ENCODE measurements at regions not wholly inside any gene's neighbourhood (a gene's known extent, or its start where the extent isn't known, plus 50 kb on each side); places are given as distances from the start of the nearest gene placed in this dataset.

GRCh38 chr4:180292339-180292738 is 1950.9 kb upstream of the TENM3 start:
- intact Hi-C loops (cut with micrococcal nuclease; ENCODE audit: unreplicated experiment), result no loop called here
- Histone ChIP-seq H3K9me3 (replicated peaks; ENCODE audit: control insufficient read depth, insufficient read depth, low read length) (no peaks in the 10 kb centered on the region; the same call in 2 of the 3 replicates), H3K4me1 (ENCODE audit: control insufficient read depth, insufficient read depth, low read length) (no peaks in the 10 kb centered on the region), H3K27me3 (replicated peaks in 1 of 2; ENCODE audit: control insufficient read depth in 2 of 2, insufficient read depth in 2 of 2, low read length in 1 of 2) (no peaks in the 10 kb centered on the region), H3K9ac (ENCODE audit: control insufficient read depth, insufficient read depth, low read length) (no peak overlapping the region), H3K27ac (ENCODE audit: control insufficient read depth, insufficient read depth) (no peak overlapping the region), H3K4me3 (no peak overlapping the region), H3K79me2 (ENCODE audit: control insufficient read depth, insufficient read depth, low read length) (no peaks in the 10 kb centered on the region), H3K4me2 (ENCODE audit: control insufficient read depth, insufficient read depth) (no peak overlapping the region), H4K20me1 (ENCODE audit: control insufficient read depth, insufficient read depth) (no peaks in the 10 kb centered on the region), H2AFZ (ENCODE audit: control insufficient read depth, low read depth, low read length) (no peak overlapping the region), H3K36me3 (ENCODE audit: control insufficient read depth in 2 of 2, insufficient read depth in 2 of 2, low read length in 1 of 2) (no peaks in the 10 kb centered on the region)
- ChIA-PET CTCF (interaction anchor here (0.6 kb wide), 1 partner anchor 85 kb away, joined by 3 read pairs; no protein-coding TSS in a partner anchor), RAD21 (ENCODE audit: unreplicated experiment) (no interaction called here), SMC1A (ENCODE audit: uncharacterized antibody, unreplicated experiment) (no interaction called here), POLR2A (no interaction called here)
- WGBS (ENCODE audit: insufficient coverage, insufficient replicate concordance, low lambda C conversion rate, missing lambda C conversion rate), result 0% methylated on average over 1 of the region's 1 CpG
- no peak for TF ChIP-seq ZZZ3 (IDR thresholded peaks at IDR 0.05; ENCODE audit: control insufficient read depth, insufficient read length, low read depth)
- no peak for TF ChIP-seq RCOR1 (conservative IDR thresholded peaks at IDR 0.05; ENCODE audit: low read depth, low read length)
- TF ChIP-seq SP1 (IDR thresholded peaks at IDR 0.05; ENCODE audit: low read depth, low read length), result no peak
- TF ChIP-seq ZNF622 (IDR thresholded peaks at IDR 0.05), result no peak
- ATAC-seq (no peak), DNase-seq (ENCODE audit: low read depth, low spot score) (no peak), FAIRE-seq (no peak)
- BruUV-seq (replicated peaks), result no TSS peak
- in situ Hi-C loops (cut with MboI), result no loop called here

GRCh38 chr4:180296036-180296599 is 1947.1 kb upstream of the TENM3 start:
- in situ Hi-C loops (cut with MboI) (no loop called here), intact Hi-C loops (cut with micrococcal nuclease; ENCODE audit: unreplicated experiment) (no loop called here)
- CTCF ChIA-PET, result no interaction called here
- FAIRE-seq, result no peak
- Histone ChIP-seq H3K4me3 (no peak overlapping the region), H3K9ac (ENCODE audit: control insufficient read depth, insufficient read depth, low read length) (no peak overlapping the region), H3K79me2 (ENCODE audit: control insufficient read depth, insufficient read depth, low read length) (no peaks in the 10 kb centered on the region), H3K9me3 (replicated peaks; ENCODE audit: control insufficient read depth, insufficient read depth, low read length) (peaks cover 4% of the 10 kb centered on the region; the same call in 2 of the 3 replicates), H4K20me1 (ENCODE audit: control insufficient read depth, insufficient read depth) (no peaks in the 10 kb centered on the region), H3K27me3 (replicated peaks in 1 of 2; ENCODE audit: control insufficient read depth in 2 of 2, insufficient read depth in 2 of 2, low read length in 1 of 2) (no peaks in the 10 kb centered on the region), H3K4me2 (ENCODE audit: control insufficient read depth, insufficient read depth) (peak overlapping the region; percentile 47; the same call in 1 of the 2 replicates), H3K36me3 (ENCODE audit: control insufficient read depth in 2 of 2, insufficient read depth in 2 of 2, low read length in 1 of 2) (no peaks in the 10 kb centered on the region), H2AFZ (ENCODE audit: control insufficient read depth, low read depth, low read length) (peak overlapping the region; percentile 25), H3K4me1 (ENCODE audit: control insufficient read depth, insufficient read depth, low read length) (no peaks in the 10 kb centered on the region), H3K27ac (ENCODE audit: control insufficient read depth, insufficient read depth) (no peak overlapping the region)
- ATAC-seq, result no peak
- peak; percentile 30 for DNase-seq (ENCODE audit: low read depth, low spot score)
- SMC1A ChIA-PET (ENCODE audit: uncharacterized antibody, unreplicated experiment), result interaction anchor here (0.6 to 2.4 kb wide), 2 partner anchors 11 to 413 kb away, joined by 3 to 14 read pairs; no protein-coding TSS in a partner anchor
- POLR2A ChIA-PET, result no interaction called here
- RAD21 ChIA-PET (ENCODE audit: unreplicated experiment), result no interaction called here
- no peak for TF ChIP-seq LARP7 (IDR thresholded peaks at IDR 0.05)
- TF ChIP-seq MTA2 (IDR thresholded peaks at IDR 0.05; ENCODE audit: low read depth), result 0 out of 2 replicates have a peak, but pooled peaks have one; percentile 14
- TF ChIP-seq ZNF207 (IDR thresholded peaks at IDR 0.05; ENCODE audit: borderline replicate concordance), result no peak
- TF ChIP-seq MEF2B (IDR thresholded peaks at IDR 0.05; ENCODE audit: partially characterized antibody, poor library complexity, severe bottlenecking), result peak; percentile 14
- no TSS peak for BruUV-seq (replicated peaks)
- under 1% methylated on average over 4 of the region's 4 CpGs for WGBS (ENCODE audit: insufficient coverage, insufficient replicate concordance, low lambda C conversion rate, missing lambda C conversion rate)

Data from GM12878 (cell line).